ENCODE measurements at regions not wholly inside any gene's neighbourhood (a gene's known extent, or its start where the extent isn't known, plus 50 kb on each side); places are given as distances from the start of the nearest gene placed in this dataset.

DNA sequence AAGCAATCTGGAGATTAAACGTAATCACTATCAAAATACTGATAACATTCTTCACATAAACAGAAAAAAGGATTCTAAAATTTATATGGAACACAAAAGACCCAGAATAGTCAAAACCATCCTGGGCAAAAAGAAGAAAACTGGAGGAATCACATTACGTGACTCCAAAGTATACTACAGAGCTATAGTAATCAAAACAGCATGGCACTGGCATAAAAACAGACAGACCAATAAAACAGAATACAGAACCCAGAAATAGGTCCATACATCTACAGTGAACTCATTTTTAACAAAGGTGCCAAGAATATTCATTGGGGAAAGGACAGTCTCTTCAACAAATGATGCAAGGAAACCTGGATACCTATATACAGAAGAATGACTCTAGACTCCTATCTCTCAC is 621.9 kb upstream of the CCDC54 start:
- Mint-ChIP-seq H3K27me3 (no peaks in the 10 kb centered on the region), H3K36me3 (ENCODE audit: low read depth) (no peaks in the 10 kb centered on the region), H3K9me3 (peaks cover 5% of the 10 kb centered on the region), H3K27ac (no peak overlapping the region), H3K4me1 (no peaks in the 10 kb centered on the region), H3K4me3 (no peak overlapping the region)
- intact Hi-C loops (cut with micrococcal nuclease): no loop called here
- DNase-seq: no peak

DNA sequence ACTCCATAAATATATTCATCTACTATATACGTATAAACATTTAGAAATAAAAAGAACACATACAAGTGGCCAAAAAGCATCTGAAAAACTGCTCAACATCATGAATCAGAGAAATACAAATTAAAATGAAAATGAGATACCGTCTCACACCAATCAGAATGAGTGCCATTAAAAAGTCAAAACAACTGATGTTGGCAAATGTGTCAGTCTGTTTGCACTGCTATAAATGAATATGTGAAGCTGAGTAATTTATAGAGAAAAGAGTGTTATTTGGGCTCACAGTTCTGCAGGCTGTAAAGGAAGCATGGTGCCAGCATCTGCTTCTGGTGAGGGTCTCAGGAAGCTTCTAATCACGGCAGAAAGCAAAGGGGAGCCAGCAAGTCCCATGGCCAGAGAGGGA is 620.3 kb upstream of the CCDC54 start:
- H3K36me3 Mint-ChIP-seq (ENCODE audit: low read depth): no peaks in the 10 kb centered on the region
- peaks cover 5% of the 10 kb centered on the region for H3K9me3 Mint-ChIP-seq
- H3K4me3 Mint-ChIP-seq: no peak overlapping the region
- no peak overlapping the region for H3K27ac Mint-ChIP-seq
- no peak for DNase-seq
- H3K4me1 Mint-ChIP-seq: no peaks in the 10 kb centered on the region
- no peaks in the 10 kb centered on the region for H3K27me3 Mint-ChIP-seq
- intact Hi-C loops (cut with micrococcal nuclease): no loop called here

DNA sequence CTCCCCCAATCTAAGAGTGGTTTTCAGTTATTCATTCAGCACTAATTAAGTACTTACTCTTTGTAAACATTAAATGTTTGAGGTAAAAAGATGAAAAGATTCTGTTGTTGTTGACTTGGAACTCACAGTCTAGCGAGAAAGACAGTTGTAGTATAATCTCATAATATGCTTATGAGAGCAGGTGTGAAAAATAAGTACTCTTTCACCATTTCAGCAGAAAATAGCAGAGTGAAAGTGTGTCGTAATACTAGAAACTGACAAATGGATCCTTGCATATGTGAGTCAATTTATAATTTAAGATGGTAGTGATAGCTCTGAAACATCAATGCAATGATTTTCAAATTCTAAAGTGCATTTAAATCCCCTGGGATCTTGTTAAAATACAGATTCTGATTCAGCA is 618.8 kb upstream of the CCDC54 start:
- Mint-ChIP-seq H3K4me3 (no peak overlapping the region), H3K9me3 (peaks cover 5% of the 10 kb centered on the region), H3K27me3 (no peaks in the 10 kb centered on the region), H3K36me3 (ENCODE audit: low read depth) (no peaks in the 10 kb centered on the region), H3K27ac (no peak overlapping the region), H3K4me1 (no peaks in the 10 kb centered on the region)
- intact Hi-C loops (cut with micrococcal nuclease): no loop called here
- no peak for DNase-seq

DNA sequence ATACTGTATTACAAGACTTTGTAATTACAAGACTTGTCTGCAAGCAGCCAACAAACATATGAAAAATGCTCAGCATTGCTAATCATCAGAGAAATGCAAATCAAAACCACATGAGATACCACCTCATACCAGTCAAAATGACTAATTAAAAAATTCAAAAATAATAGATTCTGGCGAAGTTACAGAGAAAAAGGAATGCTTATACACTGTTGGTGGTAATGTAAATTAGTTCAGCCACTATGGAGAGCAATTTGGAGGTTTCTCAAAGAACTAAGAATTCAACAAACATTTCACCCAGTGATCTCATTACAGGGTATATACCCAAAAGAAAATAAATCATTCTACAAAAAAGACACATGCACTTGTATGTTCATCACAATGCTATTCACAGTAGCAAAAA is 617.5 kb upstream of the CCDC54 start:
- H3K36me3 Mint-ChIP-seq (ENCODE audit: low read depth): no peaks in the 10 kb centered on the region
- DNase-seq: no peak
- H3K27ac Mint-ChIP-seq: no peak overlapping the region
- no peaks in the 10 kb centered on the region for H3K4me1 Mint-ChIP-seq
- H3K4me3 Mint-ChIP-seq: no peak overlapping the region
- intact Hi-C loops (cut with micrococcal nuclease): no loop called here
- peaks cover 5% of the 10 kb centered on the region for H3K9me3 Mint-ChIP-seq
- no peaks in the 10 kb centered on the region for H3K27me3 Mint-ChIP-seq

DNA sequence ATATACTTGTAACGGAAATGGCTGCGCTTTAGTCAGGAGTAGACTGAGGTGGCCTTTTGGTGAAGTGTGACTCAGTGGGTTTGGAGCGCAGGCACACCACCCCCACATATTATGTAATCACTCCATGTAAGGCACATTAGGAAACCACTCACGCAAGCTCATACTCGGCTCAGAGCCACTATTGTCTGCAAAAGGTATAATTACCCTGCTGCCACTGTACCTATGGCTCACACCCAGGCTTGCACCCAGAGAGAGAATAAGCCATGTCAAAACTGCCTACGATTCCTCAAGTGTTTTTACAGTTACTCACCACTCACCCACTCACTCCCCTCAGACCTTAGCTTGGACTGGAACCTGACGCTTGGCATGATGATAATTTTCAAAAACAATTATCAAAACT is 611.9 kb upstream of the CCDC54 start:
- no peak overlapping the region for H3K27ac Mint-ChIP-seq
- intact Hi-C loops (cut with micrococcal nuclease): no loop called here
- H3K4me3 Mint-ChIP-seq: no peak overlapping the region
- DNase-seq: no peak
- no peaks in the 10 kb centered on the region for H3K4me1 Mint-ChIP-seq
- no peaks in the 10 kb centered on the region for H3K36me3 Mint-ChIP-seq (ENCODE audit: low read depth)
- peaks cover 3% of the 10 kb centered on the region for H3K27me3 Mint-ChIP-seq
- no peaks in the 10 kb centered on the region for H3K9me3 Mint-ChIP-seq

DNA sequence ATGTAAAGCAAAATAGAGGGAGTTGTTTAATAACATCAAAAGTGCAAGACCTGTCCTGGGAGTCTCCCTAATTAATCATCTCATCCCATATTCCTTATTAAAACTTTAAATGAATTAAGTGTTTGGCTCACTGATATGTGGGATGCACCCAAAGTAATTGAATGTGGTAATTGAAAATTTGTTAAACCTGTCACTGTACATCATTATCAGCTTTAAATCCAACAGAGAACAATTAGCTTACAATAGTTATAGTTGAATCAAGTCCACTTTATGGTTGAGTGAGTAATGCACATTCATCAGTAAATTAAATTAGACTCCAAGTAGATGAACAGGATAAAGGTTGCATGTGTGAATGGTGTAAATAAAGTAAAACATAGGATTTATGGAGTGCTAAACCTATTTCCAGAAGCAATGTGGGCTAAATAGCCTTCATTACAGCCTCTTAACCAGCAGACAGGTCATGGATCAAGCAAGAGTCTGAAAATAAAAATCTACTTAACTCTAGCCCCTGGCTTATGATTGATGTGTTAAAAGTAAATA is 608.2 kb upstream of the CCDC54 start:
- Mint-ChIP-seq H3K4me3 (no peak overlapping the region), H3K27ac (no peak overlapping the region), H3K27me3 (peaks cover 3% of the 10 kb centered on the region), H3K36me3 (ENCODE audit: low read depth) (no peaks in the 10 kb centered on the region), H3K9me3 (no peaks in the 10 kb centered on the region), H3K4me1 (no peaks in the 10 kb centered on the region)
- no peak for DNase-seq
- intact Hi-C loops (cut with micrococcal nuclease): no loop called here

DNA sequence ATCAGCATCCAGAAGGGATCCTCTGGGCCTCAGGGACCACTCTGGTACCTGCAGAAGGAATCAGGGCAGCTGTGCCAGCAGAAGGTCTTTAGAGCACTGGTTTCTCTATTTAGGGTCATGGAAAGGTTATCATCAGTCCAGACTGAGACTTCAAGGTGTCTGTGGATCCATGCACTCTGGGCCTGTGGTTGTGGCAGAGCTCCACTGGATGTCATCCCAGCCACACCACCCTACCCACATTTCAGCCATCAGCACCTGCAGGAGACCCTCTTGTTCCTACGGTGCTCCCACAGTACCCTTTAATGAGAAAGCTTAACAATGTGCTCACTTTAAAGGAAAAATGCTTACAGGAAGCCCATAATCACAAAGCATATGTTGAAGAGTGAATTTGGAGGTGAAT is 603.4 kb upstream of the CCDC54 start:
- Mint-ChIP-seq H3K36me3 (ENCODE audit: low read depth) (no peaks in the 10 kb centered on the region), H3K9me3 (no peaks in the 10 kb centered on the region), H3K27me3 (peaks cover 3% of the 10 kb centered on the region), H3K4me1 (no peaks in the 10 kb centered on the region), H3K4me3 (no peak overlapping the region), H3K27ac (no peak overlapping the region)
- DNase-seq: no peak
- intact Hi-C loops (cut with micrococcal nuclease): no loop called here

DNA sequence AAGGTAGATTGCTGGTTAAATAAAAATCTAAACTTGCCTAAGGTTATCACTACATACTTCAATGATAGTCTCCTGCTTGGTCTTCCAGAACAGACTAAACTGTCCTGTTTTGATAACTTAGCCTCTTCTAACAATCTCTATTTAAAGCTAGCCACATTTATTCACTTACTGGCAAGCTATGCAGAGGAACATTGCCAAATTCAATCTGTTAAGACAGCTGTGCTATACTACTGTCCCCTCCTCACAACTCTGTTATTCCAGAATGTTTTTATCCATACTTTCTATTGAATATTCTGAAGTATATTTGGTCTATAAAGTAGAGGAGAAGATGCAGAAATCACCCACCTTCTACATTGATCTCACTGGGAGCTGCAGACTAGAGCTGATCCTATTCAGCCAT is 594.0 kb upstream of the CCDC54 start:
- no peak overlapping the region for H3K27ac Mint-ChIP-seq
- no peaks in the 10 kb centered on the region for H3K27me3 Mint-ChIP-seq
- no peaks in the 10 kb centered on the region for H3K4me1 Mint-ChIP-seq
- intact Hi-C loops (cut with micrococcal nuclease): no loop called here
- no peaks in the 10 kb centered on the region for H3K36me3 Mint-ChIP-seq (ENCODE audit: low read depth)
- H3K4me3 Mint-ChIP-seq: no peak overlapping the region
- H3K9me3 Mint-ChIP-seq: no peaks in the 10 kb centered on the region
- DNase-seq: no peak

DNA sequence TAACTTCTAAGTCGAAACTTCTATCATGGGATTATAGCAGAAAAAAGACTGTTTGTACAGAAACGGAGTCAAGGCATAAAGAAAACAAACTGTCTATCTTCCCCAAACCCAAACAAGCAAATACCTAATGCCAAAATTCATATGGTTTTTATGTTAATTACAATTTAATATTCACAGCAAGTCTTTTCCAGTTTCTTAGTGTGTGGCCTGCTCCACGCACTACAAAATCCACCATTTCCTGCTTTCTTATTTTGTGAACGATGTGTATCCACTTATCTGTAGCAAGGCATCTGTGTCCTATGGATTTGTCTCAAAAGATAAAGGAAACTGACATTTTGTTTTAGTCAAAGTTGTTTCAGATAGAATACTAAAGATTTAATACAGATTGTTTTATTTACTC is 588.0 kb upstream of the CCDC54 start:
- H3K27me3 Mint-ChIP-seq: no peaks in the 10 kb centered on the region
- H3K9me3 Mint-ChIP-seq: no peaks in the 10 kb centered on the region
- intact Hi-C loops (cut with micrococcal nuclease): no loop called here
- H3K27ac Mint-ChIP-seq: no peak overlapping the region
- H3K36me3 Mint-ChIP-seq (ENCODE audit: low read depth): no peaks in the 10 kb centered on the region
- no peak overlapping the region for H3K4me3 Mint-ChIP-seq
- no peaks in the 10 kb centered on the region for H3K4me1 Mint-ChIP-seq
- no peak for DNase-seq

DNA sequence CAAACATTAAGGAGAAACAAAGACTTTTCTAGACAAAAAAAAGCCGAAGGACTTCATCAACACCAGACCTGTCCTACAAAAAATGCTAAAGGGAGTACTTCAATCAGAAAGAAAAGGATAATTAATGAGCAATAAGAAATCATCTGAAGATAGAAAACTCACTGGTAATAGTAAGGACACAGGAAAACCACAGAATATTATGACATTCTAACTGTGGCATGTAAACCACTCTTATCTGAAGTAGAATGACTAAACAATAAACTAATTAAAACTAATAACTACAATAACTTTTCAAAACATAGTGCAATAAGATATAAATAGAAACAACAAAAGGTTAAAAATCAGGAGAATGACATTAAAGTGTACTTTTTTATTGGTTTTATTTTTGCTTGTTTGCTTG is 584.5 kb upstream of the CCDC54 start:
- intact Hi-C loops (cut with micrococcal nuclease): no loop called here
- Mint-ChIP-seq H3K4me3 (no peak overlapping the region), H3K27me3 (no peaks in the 10 kb centered on the region), H3K4me1 (no peaks in the 10 kb centered on the region), H3K27ac (no peak overlapping the region), H3K36me3 (ENCODE audit: low read depth) (no peaks in the 10 kb centered on the region), H3K9me3 (no peaks in the 10 kb centered on the region)
- DNase-seq: no peak

DNA sequence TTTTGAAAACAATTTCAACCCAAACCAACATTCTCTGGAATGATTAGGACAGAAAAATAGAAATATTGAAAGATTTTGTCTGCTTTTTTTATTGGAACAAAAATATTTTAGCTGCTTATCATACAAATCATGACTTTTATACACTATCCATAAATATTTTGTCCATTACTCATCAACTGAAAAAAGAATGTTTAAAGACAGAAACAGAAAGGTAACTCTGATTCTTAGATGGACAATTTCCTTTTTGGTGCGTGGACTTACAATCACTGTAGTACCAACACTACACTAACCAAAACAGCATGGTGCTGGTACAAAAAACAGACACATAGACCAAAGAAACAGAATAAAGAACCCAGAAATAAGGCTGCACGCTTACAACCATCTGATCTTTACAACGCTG is 582.8 kb upstream of the CCDC54 start:
- Mint-ChIP-seq H3K27ac (no peak overlapping the region), H3K4me1 (no peaks in the 10 kb centered on the region), H3K27me3 (no peaks in the 10 kb centered on the region), H3K9me3 (no peaks in the 10 kb centered on the region), H3K36me3 (ENCODE audit: low read depth) (no peaks in the 10 kb centered on the region), H3K4me3 (no peak overlapping the region)
- no peak for DNase-seq
- intact Hi-C loops (cut with micrococcal nuclease): no loop called here

DNA sequence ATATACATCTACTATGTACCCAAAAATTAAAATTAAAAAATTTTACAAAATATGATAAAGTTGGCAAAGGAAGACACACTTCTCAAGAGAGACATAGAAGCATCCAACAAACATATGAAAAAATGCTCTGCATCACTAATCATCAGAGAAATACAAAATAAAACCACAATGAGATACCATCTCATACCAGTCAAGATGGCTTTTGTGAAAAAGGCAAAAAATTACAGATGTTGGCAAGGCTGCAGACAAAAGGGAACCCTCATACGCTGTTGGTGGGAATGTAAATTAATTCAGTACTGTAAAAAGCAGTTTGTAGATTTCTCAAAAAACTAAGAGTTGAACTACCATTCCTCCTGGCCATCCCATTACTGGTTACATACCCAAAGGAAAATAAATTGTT is 581.7 kb upstream of the CCDC54 start:
- Mint-ChIP-seq H3K36me3 (ENCODE audit: low read depth) (no peaks in the 10 kb centered on the region), H3K9me3 (no peaks in the 10 kb centered on the region), H3K4me1 (no peaks in the 10 kb centered on the region), H3K27me3 (no peaks in the 10 kb centered on the region), H3K4me3 (no peak overlapping the region), H3K27ac (no peak overlapping the region)
- intact Hi-C loops (cut with micrococcal nuclease): no loop called here
- no peak for DNase-seq

DNA sequence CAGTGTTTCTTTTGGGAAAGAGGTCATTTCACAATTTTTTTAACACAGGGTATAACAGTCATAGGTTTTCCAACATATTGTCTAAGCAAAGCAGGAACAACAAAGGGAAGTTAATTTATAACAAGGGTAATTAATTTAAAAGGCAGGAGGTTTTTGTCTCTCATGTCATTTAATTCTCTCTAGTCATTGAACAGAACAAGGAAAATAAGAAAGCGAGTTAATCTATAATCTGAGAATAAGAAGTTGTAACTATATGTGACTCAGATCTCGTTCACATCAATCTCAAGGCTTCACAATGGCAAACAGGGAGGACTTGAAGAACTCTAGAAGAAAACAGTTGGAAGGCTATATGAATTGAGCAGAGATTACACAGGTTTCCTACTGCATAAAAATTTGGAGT is 579.8 kb upstream of the CCDC54 start:
- intact Hi-C loops (cut with micrococcal nuclease): no loop called here

DNA sequence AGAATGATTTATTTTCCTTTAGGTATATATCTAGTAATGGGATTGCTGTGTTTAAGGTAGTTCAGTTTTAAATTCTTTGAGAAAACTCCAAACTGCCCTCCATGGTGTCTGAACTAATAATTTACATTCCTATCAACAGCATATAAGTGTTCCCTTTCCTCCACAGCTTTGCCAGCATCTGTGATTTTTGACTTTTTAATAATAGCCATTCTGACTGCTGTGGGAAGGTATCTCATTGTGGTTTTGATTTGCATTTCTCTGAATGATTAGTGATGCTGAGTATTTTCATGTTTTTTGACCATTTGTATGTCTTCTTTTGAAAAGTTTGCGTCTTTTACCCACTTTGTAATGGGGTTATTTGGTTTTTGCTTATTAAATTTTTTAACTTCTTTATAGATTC is 571.6 kb upstream of the CCDC54 start:
- DNase-seq: no peak
- intact Hi-C loops (cut with micrococcal nuclease): no loop called here
- peaks cover 6% of the 10 kb centered on the region for H3K27me3 Mint-ChIP-seq
- H3K36me3 Mint-ChIP-seq (ENCODE audit: low read depth): no peaks in the 10 kb centered on the region
- H3K9me3 Mint-ChIP-seq: no peaks in the 10 kb centered on the region
- H3K4me1 Mint-ChIP-seq: no peaks in the 10 kb centered on the region
- no peak overlapping the region for H3K4me3 Mint-ChIP-seq
- H3K27ac Mint-ChIP-seq: no peak overlapping the region

More for the DNA sequence above, 579.8 kb upstream of the CCDC54 start:
- H3K27me3 Mint-ChIP-seq: no peaks in the 10 kb centered on the region
- H3K4me1 Mint-ChIP-seq: no peaks in the 10 kb centered on the region
- no peaks in the 10 kb centered on the region for H3K9me3 Mint-ChIP-seq
- no peaks in the 10 kb centered on the region for H3K36me3 Mint-ChIP-seq (ENCODE audit: low read depth)
- DNase-seq: no peak
- H3K4me3 Mint-ChIP-seq: no peak overlapping the region
- no peak overlapping the region for H3K27ac Mint-ChIP-seq

DNA sequence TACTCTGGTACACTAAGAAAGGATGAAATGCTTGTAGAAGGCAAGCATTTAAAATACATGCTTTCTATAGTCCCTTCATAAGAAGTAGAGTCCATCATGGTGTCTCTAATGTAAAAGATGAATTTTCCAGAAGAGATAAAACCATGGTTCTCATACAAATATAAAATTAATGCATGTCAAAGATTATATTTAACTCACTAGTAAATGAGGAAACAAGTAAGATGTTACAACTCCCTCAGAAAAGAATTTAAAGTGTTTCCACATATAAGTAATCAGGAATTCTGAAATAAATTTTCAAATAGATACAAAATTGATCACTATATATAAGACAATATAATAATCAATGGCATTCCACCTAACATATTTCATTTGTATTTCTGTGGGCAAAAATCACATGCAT is 570.3 kb upstream of the CCDC54 start:
- Mint-ChIP-seq H3K27ac (no peak overlapping the region), H3K4me1 (no peaks in the 10 kb centered on the region), H3K4me3 (no peak overlapping the region), H3K36me3 (ENCODE audit: low read depth) (no peaks in the 10 kb centered on the region), H3K27me3 (peaks cover 6% of the 10 kb centered on the region), H3K9me3 (no peaks in the 10 kb centered on the region)
- no peak for DNase-seq
- intact Hi-C loops (cut with micrococcal nuclease): no loop called here
